ENCODE measurements at regions not wholly inside any gene's neighbourhood (a gene's known extent, or its start where the extent isn't known, plus 50 kb on each side); places are given as distances from the start of the nearest gene placed in this dataset.

- 11 to 45% methylated on average over 9 of the region's 9 CpGs for WGBS, 2 donors
- TF ChIP-seq CTCF (IDR thresholded peaks at IDR 0.05) (no peak), EP300 (IDR thresholded peaks at IDR 0.05) (no peak), POLR2A (IDR thresholded peaks at IDR 0.05) (no peak), POLR2AphosphoS5 (IDR thresholded peaks at IDR 0.05) (no peak)
- Histone ChIP-seq H3K4me1 (peaks cover 0 to 24% (median 19%) of the 10 kb centered on the region in 4 donors), H3K9me3 (no peaks in the 10 kb centered on the region), H3K36me3 (no peaks in the 10 kb centered on the region), H3K4me3 (no peak overlapping the region), H3K27me3 (no peaks in the 10 kb centered on the region), H3K27ac (no peak overlapping the region)
- DNase-seq: no peak
- intact Hi-C loops (cut with DNase I): no loop called here
Observed at GRCh38 chr21:25822981-25823380, 88.2 kb downstream of the GABPA start.

- Histone ChIP-seq H3K27me3 (no peaks in the 10 kb centered on the region), H3K4me1 (peaks cover 0 to 19% (median 10%) of the 10 kb centered on the region in 4 donors), H3K36me3 (no peaks in the 10 kb centered on the region), H3K27ac (no peak overlapping the region), H3K9me3 (no peaks in the 10 kb centered on the region), H3K4me3 (no peak overlapping the region)
- 94% methylated on average over 1 of the region's 1 CpG for WGBS, 2 donors
- no peak for DNase-seq
- TF ChIP-seq EP300 (IDR thresholded peaks at IDR 0.05): no peak
- intact Hi-C loops (cut with DNase I): no loop called here
Observed at GRCh38 chr21:25826652-25827051, 91.9 kb downstream of the GABPA start.

- WGBS, 2 donors: 75 to 83% methylated on average over 2 of the region's 2 CpGs
- H3K27ac ChIP-seq: peak overlapping the region in 3 of 4 donors; percentile 20 to 50 (median 33)
- no peak overlapping the region for H3K4me3 ChIP-seq
- DNase-seq: no peak
- H3K36me3 ChIP-seq: no peaks in the 10 kb centered on the region
- TF ChIP-seq EP300 (IDR thresholded peaks at IDR 0.05) (no peak), POLR2A (IDR thresholded peaks at IDR 0.05) (no peak), CTCF (IDR thresholded peaks at IDR 0.05) (no peak), POLR2AphosphoS5 (IDR thresholded peaks at IDR 0.05) (peak; percentile 30 to 67 (median 54))
- no peaks in the 10 kb centered on the region for H3K9me3 ChIP-seq
- no peaks in the 10 kb centered on the region for H3K27me3 ChIP-seq
- intact Hi-C loops (cut with DNase I): no loop called here
- H3K4me1 ChIP-seq: peaks cover 0 to 19% (median 10%) of the 10 kb centered on the region in 4 donors
Observed at GRCh38 chr21:25827513-25827912, 92.7 kb downstream of the GABPA start.
